OCI-LY1 (cell line): ENCODE measurements at regions not wholly inside any gene's neighbourhood (a gene's known extent, or its start where the extent isn't known, plus 50 kb on each side); places are given as distances from the start of the nearest gene placed in this dataset.

ENCODE experiments used
- H2AFZ ChIP-seq: fragments of 200-600 bp; sonication (generic), shearing (Covaris generic); 2 replicates; pipeline ENCODE4 v1.6.0; 2014; ENCODE audit warnings: antibody characterized with exemption, mild to moderate bottlenecking, low read length
- H3F3A ChIP-seq: fragments of 200-600 bp; sonication (generic), shearing (Covaris generic); 2 replicates; pipeline ENCODE4 v1.6.0; 2014; ENCODE audit warnings: mild to moderate bottlenecking, antibody characterized with exemption, low read length, moderate library complexity; ENCODE audit not compliant: insufficient read depth
- H3K27ac ChIP-seq: fragments of 200-600 bp; sonication (generic); 2 replicates; pipeline ENCODE4 v1.5.1; 2014; ENCODE audit warnings: low read length, mixed run types, mild to moderate bottlenecking, low read depth; ENCODE audit not compliant: poor library complexity, severe bottlenecking
- H3K27me3 ChIP-seq: fragments of 200-600 bp; sonication (generic); 2 replicates; pipeline ENCODE4 v1.6.0; 2014; ENCODE audit warnings: antibody characterized with exemption, mild to moderate bottlenecking, low read length, moderate library complexity; ENCODE audit not compliant: insufficient read depth
- H3K36me3 ChIP-seq: fragments of 200-600 bp; sonication (generic); 2 replicates; pipeline ENCODE4 v1.6.1; 2014; ENCODE audit warnings: mild to moderate bottlenecking, antibody characterized with exemption, low read length, moderate library complexity, mixed read lengths; ENCODE audit not compliant: insufficient read depth
- H3K4me1 ChIP-seq: fragments of 200-600 bp; sonication (generic); 2 replicates; pipeline ENCODE4 v1.5.1; 2014; ENCODE audit warnings: mild to moderate bottlenecking, low read length, moderate library complexity; ENCODE audit not compliant: insufficient read depth, severe bottlenecking
- H3K4me2 ChIP-seq: fragments of 200-600 bp; sonication (generic), shearing (Covaris generic); 2 replicates; pipeline ENCODE4 v1.6.1; 2014; ENCODE audit warnings: low read length
- H3K4me3 ChIP-seq: fragments of 200-600 bp; sonication (generic); 2 replicates; pipeline ENCODE4 v1.5.1; 2014; ENCODE audit warnings: low read length, low read depth, mild to moderate bottlenecking, mixed read lengths; ENCODE audit not compliant: poor library complexity, severe bottlenecking
- H3K79me2 ChIP-seq: fragments of 200-600 bp; shearing (Covaris generic); 2 replicates; pipeline ENCODE4 v1.6.1; 2016; ENCODE audit warnings: mixed run types, low read length, mixed read lengths; ENCODE audit not compliant: insufficient read depth
- H3K9ac ChIP-seq: fragments of 200-600 bp; sonication (generic), shearing (Covaris generic); 2 replicates; pipeline ENCODE4 v1.6.1; 2014; ENCODE audit warnings: mild to moderate bottlenecking, low read length, mixed read lengths
- H3K9me2 ChIP-seq: fragments of 200-600 bp; sonication (generic), shearing (Covaris generic); 2 replicates; pipeline ENCODE4 v1.6.1; 2014; ENCODE audit warnings: low read depth, mild to moderate bottlenecking, low read length, mixed read lengths
- H3K9me3 ChIP-seq: fragments of 200-600 bp; shearing (Covaris generic); 2 replicates; pipeline ENCODE4 v1.6.1; 2014; ENCODE audit warnings: low read length, mixed read lengths
- H4K20me1 ChIP-seq: fragments of 200-600 bp; sonication (generic), shearing (Covaris generic); 2 replicates; pipeline ENCODE4 v1.6.0; 2016; ENCODE audit warnings: mild to moderate bottlenecking, low read length; ENCODE audit not compliant: insufficient read depth
- CTCF ChIP-seq: fragments of 200-600 bp; sonication (generic), shearing (Covaris generic); IDR thresholded peaks from 2 replicates; pipeline ENCODE4 v1.5.1; 2017; ENCODE audit warnings: mild to moderate bottlenecking, antibody characterized with exemption, low read length, moderate library complexity, mixed read lengths
- EZH2 ChIP-seq: fragments of 200-600 bp; sonication (generic), shearing (Covaris generic); IDR thresholded peaks from 2 replicates; pipeline ENCODE4 v1.8.0; 2017; ENCODE audit warnings: borderline replicate concordance, mixed run types, mild to moderate bottlenecking, antibody characterized with exemption, low read length, moderate library complexity, mixed read lengths

DNA sequence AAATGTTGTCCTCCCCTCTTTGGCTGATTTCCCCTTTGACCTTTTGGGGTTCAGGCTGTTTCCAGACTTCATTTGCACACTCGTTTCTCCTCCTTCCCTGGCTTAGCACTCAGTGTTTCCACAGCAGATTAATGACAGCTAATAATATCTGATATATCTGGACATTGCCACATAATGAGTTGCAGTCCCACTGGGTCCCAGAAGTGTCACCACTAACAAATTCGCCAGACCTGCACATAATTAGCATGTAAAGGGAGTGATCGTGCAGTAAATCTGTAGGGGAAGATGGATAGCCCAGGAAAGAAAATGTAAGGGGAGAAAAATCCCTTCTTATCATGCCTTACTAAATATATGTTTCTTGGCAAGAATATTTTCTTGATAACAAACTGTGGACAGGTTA is 922.1 kb downstream of the TFAP2A start:
- H3F3A ChIP-seq = no peaks in the 10 kb centered on the region
- no peaks in the 10 kb centered on the region for H3K27me3 ChIP-seq
- H3K9ac ChIP-seq = no peak overlapping the region
- no peaks in the 10 kb centered on the region for H3K4me1 ChIP-seq
- no peak overlapping the region for H3K27ac ChIP-seq
- no peak overlapping the region for H3K4me2 ChIP-seq
- no peaks in the 10 kb centered on the region for H4K20me1 ChIP-seq
- no peak overlapping the region for H2AFZ ChIP-seq
- H3K9me3 ChIP-seq = no peaks in the 10 kb centered on the region
- H3K79me2 ChIP-seq = no peaks in the 10 kb centered on the region
- no peaks in the 10 kb centered on the region for H3K9me2 ChIP-seq
- H3K36me3 ChIP-seq = no peaks in the 10 kb centered on the region
- H3K4me3 ChIP-seq = no peak overlapping the region
- no peak for TF ChIP-seq EZH2

GRCh38 chr6:9487128-9487527 is 927.7 kb downstream of the TFAP2A start:
- Histone ChIP-seq H3K79me2 (no peaks in the 10 kb centered on the region), H3K9ac (no peak overlapping the region), H3K9me3 (no peaks in the 10 kb centered on the region), H3K4me2 (no peak overlapping the region), H3K4me3 (no peak overlapping the region), H3K4me1 (no peaks in the 10 kb centered on the region), H3K27ac (no peak overlapping the region), H4K20me1 (no peaks in the 10 kb centered on the region), H2AFZ (no peak overlapping the region), H3K9me2 (no peaks in the 10 kb centered on the region), H3K36me3 (no peaks in the 10 kb centered on the region), H3F3A (no peaks in the 10 kb centered on the region), H3K27me3 (no peaks in the 10 kb centered on the region)
- no peak for TF ChIP-seq EZH2
- no peak for TF ChIP-seq CTCF

DNA sequence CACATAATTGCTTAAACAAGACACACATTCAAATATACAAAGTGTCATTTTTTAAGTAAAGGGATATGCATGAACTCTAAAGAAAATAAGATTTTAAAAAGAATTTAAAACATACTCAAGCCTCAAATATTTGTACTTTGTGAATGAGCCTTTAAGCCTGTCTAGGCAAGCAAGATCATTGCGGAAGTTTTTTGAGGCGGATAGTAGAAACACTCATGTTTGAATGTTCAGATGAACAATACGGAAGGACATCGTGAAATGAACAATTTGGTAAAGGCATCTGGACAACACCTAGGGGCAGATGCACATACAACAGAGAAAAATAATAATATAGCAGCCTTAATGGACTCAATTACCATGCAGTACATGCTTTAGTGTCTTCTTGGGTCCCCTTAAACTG is 928.9 kb downstream of the TFAP2A start:
- Histone ChIP-seq H3K4me3 (no peak overlapping the region), H3K4me1 (no peaks in the 10 kb centered on the region), H3K9me2 (no peaks in the 10 kb centered on the region), H4K20me1 (no peaks in the 10 kb centered on the region), H3F3A (no peaks in the 10 kb centered on the region), H3K9ac (no peak overlapping the region), H2AFZ (no peak overlapping the region), H3K36me3 (no peaks in the 10 kb centered on the region), H3K27me3 (no peaks in the 10 kb centered on the region), H3K4me2 (no peak overlapping the region), H3K79me2 (no peaks in the 10 kb centered on the region), H3K27ac (no peak overlapping the region), H3K9me3 (no peaks in the 10 kb centered on the region)
- TF ChIP-seq CTCF (no peak), EZH2 (no peak)

- H3K9ac ChIP-seq = no peak overlapping the region
- no peaks in the 10 kb centered on the region for H3K36me3 ChIP-seq
- TF ChIP-seq CTCF = no peak
- TF ChIP-seq EZH2 = no peak
- H2AFZ ChIP-seq = no peak overlapping the region
- H3K4me3 ChIP-seq = no peak overlapping the region
- no peaks in the 10 kb centered on the region for H3K27me3 ChIP-seq
- H3K9me3 ChIP-seq = no peaks in the 10 kb centered on the region
- no peaks in the 10 kb centered on the region for H3K4me1 ChIP-seq
- H3K79me2 ChIP-seq = no peaks in the 10 kb centered on the region
- no peak overlapping the region for H3K27ac ChIP-seq
- H3F3A ChIP-seq = no peaks in the 10 kb centered on the region
- H4K20me1 ChIP-seq = no peaks in the 10 kb centered on the region
- H3K9me2 ChIP-seq = no peaks in the 10 kb centered on the region
- no peak overlapping the region for H3K4me2 ChIP-seq
These were observed 930.2 kb downstream of the TFAP2A start for GRCh38 chr6:9484686-9485085.
